SHP77 (cell line): ENCODE measurements at regions not wholly inside any gene's neighbourhood (a gene's known extent, or its start where the extent isn't known, plus 50 kb on each side); places are given as distances from the start of the nearest gene placed in this dataset.
"Not testable (repeated sequence)": the region's sequence is repeated elsewhere in the genome, so short reads cannot be mapped to it uniquely, and the experiment has no call there.

Experiments used
- DNase-seq, 2 experiments: peaks; one replicate each; lab custom pipeline; 2025; lab: John Stamatoyannopoulos, UW

DNA sequence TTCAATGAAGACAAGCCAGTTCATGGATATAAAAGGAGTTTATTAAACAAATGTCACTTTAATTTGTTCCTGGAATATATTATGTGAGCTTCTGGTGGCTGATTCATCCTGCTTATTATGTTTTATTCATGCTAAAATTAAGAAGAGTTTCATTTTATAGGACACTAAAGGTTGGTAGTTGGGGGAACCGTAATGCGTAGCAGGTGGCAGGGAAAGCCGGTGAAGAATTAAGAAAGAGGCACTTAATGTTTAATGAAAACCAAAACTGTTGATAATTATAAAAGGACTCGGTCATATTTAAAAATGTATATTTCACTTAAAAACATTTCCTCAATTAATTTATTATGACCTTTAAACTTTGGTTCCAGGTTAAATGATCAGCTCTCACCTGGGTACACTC, 94.3 kb downstream of the XKR3 start:
- DNase-seq: not testable (repeated sequence)

DNA sequence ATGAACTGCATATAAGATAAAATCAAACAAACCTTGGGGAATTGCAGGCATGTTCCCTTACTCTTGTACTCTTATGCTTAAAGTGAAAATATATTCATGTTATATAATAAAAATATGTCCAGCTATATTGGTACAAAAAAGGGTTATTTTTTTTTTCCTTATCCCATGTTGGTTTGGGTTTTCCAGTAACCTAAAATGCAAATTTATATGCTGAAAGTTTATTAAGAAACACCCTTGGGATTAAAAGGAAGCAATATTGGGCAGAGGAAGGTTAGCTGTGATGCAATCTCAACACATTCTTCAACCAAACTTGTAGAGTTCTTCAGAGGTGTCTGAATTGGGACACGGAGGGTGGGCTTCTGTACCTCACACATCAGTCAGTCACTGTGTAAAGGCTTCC, 97.7 kb downstream of the XKR3 start:
- DNase-seq: not testable (repeated sequence)

DNA sequence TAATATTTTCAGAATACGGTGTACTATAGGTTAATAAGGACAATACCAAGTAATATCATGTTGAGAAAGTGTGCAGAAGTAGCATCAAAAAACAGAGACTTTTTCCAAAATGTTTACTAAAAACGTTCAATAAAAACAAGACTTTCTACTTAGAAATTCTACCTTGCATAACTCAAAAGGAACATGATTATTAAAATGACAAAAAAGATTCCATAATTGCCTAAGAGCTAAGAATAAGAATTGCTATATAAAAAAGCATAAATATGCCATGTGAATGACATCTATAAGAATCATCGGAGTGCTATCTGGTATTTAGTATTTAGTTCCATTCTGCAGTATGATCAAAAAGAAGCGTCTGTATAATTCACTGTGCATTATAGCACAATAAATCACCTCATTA, 102.0 kb downstream of the XKR3 start:
- DNase-seq: not testable (repeated sequence)

DNA sequence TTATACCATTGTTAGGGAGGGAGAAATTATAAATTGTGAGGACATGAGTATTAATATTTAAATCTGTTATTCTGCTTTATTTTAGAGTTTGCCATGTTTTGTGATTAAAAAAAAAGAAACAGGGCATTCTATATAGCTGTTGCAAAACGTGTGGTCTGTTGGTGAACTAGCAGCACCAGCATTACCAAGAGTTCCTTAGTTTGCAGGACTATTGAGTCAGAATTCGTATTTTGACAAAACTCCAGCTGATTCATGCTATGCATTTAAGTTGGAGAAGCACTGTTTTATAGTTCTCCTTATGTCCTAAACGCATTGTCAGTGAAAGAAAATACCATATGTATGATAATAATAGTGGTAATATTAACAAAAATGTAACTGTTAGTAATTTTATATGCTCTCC, 102.6 kb downstream of the XKR3 start:
- not testable (repeated sequence) for DNase-seq

DNA sequence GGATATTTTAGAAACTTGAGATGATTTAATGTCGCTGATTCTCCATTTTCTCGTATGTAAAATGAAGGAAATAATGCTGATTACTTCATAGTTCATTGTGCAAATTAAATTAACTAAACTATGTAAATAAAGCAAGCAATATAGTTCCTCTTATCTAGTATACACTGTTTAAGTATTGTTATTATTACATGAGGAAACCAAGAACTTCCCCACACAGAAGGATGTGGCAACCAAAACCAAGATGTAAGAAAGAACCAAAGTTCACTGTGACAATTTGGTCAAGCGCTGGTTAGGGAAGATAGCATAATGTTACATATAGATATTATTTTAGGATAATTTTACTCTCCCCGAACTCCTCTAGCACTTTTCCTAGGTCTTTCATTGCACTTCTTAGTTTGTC, 103.2 kb downstream of the XKR3 start:
- no peak for DNase-seq

DNA sequence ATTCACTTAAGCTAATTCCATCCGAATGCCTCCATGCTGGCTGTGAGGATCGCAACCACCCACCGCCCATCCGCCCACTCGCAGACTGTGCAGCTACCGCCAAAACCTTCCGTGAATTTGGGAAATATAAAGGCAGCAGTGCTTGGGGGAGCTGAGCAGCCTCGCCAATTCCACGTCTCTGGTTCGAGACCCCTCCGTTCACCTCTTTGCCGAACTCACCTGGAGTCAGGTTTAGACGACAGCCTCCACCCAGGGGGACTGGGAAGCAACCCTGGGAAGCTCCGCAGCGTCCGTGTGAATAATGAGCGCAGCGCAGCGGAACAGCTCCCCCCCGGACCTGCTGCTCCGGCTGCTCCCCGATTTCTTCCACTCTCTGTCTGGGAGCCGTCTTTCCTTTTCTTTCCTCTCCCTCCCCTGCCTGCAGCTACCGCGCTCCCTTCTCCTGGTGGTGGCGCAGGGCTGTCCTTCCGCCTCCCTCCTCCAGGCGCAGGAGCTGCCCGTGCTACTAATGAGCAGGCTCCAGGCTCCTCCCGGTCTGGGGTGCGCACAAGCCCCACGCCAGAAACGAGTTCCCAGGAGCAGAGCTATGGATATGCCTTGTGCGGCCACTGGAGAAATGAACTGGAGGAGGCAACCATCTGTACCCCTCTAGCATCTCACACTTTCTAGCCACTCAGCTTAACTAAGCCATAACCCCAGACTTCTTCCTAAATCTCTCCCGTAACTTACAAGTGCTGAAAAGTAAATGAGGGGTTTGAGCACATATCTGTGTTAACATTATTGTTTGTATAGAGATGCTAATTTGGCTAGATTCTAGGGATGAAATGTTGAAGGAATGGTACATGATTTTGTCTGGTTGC, 107.3 kb downstream of the XKR3 start:
- no peak for DNase-seq

DNA sequence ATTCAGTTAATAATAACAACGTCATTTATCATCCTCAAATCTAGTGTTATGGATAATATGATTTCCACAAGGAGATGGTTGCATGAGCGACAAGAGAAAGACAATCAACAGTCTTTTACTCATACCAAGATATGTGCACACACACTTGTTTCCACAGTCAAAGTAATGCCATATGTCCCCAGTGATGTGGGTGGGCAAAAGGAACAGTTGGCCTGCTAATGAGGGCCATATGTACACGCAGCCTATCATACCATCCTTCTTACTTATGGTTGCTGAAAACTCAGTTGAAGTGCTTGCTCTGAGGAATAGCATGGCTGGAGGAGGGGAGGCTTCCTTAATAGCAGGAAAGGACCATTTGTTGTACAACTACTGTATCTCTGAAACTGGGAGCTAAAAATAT, 110.6 kb downstream of the XKR3 start:
- not testable (repeated sequence) for DNase-seq

DNA sequence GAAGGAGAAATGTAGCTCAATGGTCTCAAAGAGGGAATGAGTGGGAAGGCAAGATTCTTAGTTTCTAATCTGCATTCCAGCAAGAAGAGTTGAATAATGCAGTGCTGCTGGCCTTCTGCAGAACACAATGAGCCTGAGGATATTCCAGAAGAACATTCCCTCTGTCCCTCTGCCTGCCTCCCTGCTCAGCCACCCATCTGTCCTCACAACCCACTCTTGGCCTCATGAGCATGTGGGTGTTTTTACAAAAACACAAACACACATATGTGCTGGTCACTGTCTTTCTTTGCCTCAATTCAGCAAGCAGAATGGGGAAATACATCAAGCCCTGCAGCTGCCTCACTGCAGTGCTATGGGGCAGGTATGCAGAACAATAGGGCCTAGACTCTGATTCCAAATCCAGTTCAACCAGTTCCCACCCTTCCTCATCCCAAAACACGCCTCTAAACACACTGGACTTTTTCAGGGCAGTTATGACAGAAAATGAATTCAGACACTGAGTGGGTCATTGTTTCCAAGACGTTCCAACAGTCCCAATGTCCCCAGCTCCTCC, 109.8 kb upstream of the CCT8L2 start:
- not testable (repeated sequence) for DNase-seq

DNA sequence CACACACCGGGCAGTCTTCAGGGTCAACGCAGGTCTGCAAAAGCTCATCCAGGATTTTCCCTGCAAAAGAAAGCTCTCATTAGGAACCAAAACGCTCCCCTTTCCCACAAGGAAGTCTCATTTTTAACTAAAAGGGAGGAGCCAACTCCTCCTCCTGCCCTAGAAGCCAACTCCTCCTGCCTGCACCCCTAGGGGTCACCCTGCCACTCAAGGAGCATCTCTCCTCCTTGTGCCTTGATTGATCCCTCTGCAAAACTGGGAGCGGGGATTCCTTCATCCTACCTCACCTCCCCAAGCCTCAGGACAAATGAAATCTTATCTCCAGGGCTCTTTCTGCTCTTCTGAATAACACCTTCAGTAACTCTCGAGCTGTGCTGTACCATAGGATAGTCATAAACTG, 107.8 kb upstream of the CCT8L2 start:
- DNase-seq: not testable (repeated sequence)

DNA sequence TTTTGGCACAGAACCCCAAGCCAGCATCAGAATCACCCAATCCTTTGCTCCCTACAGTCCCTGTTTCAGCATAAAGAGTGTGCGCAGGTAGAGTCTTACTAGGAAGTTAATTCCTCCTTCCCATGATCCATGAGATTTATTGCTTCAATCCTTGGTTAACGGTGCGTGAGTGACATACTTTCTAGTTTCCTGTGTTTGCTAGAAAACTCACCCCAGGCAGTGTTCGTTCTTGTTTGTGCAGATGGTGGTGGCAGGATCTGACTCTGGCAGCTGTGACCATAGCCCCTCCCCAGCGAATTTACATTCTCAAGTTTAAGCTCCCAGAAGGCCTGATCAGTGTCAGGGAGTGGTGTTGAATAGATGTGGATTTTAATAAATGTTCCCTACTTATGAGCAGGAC, 106.7 kb upstream of the CCT8L2 start:
- no peak for DNase-seq

DNA sequence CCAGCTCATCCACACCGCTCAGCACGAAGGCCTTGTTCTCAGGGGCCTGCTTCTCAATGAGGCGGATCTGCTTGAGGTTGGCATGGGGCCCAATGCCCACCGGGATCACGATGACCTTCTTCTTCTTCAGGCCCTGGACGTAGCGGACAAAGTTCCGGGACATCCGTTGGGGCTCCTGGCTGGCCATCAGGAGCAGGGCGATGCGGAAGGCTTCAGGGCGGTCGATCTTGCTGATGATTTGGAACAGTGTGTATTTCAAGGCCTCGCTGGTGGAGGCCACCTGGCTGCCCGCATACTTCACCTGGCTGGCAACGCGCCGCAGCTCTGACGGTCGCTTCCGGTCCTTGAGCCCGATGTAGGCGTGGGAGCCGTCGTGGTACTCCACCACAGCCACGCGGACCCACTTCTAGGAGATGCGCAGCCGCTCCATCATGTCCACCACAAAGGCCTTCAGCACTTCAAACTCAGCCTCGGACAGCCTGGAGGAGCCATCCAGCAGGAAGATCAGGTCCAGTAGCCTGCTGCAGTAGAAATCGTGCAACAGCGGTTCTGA, 105.0 kb upstream of the CCT8L2 start:
- not testable (repeated sequence) for DNase-seq

DNA sequence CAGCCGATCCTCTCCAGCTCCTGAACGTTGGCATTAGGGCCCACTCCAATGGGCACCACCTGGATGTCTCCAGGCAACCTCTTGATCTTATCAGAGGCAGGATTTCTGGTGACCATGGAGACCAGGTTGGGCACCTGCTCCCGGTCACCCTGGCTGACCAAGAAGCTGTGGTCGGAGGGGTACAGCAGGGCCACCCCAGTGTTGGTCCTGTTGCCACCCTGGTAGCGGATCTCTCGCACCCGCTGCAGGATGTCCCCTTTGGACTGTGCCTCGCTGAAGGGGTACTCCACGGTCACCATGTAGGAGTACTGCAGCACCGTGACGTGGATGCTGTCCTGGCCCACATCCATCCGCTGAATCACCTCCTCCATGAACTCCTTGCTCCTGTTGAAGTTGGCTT, 104.3 kb upstream of the CCT8L2 start:
- DNase-seq: not testable (repeated sequence)

DNA sequence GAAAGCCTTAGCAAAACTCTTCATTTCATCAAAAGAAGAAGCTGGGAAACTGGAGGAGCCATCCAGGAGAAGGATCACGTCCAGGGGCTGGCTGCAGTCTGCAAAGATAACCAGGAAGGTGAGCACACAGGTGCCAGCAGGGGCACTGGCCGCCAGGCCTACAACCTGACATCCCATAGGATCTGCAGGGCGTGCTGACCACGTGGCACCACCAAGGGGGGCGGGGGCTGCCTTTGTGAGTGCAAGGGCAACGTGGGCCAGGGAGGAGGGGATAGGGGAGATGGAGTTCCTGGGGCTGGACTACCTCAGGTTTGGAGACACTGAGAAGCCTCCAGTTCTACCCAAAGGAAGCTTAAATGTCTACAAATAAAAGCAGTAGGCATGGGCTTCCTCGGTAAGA, 102.7 kb upstream of the CCT8L2 start:
- DNase-seq: no peak

DNA sequence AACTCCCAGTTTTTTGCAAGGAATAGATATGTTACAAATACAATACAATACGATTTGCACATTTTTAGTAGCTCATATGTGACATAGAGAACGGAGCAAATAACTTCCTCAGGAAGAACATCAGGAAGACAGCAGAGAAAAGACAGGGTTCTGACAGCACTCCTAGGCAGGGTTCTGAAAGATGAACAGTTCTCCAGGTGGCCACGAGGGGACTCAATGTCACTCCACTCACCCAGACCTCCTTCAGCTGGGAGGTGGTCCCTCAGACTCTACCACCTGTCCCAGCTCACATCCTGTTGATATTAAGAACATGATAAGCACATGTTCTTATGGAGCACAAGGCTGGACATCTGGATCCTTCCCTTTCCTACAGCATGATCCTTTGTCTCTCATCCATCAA, 101.1 kb upstream of the CCT8L2 start:
- DNase-seq: not testable (repeated sequence)

DNA sequence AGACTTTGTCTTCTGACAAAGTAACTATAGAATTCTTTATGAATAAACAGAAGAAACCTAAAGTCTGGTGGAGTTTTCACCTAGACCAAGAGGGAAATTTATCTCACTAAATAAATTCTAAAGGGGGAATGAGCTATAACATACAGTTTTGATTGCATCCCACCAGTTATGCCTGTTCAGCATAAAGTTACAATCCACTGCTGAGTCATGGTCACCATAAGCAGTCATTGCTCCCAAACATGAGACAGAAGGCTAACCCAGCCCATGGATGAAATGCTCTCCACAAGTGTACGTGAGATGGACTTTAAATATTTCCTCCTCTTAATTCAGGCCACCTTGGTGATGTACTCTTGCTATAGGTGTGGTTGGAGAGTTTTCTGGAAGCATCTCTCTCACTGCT, 96.7 kb upstream of the CCT8L2 start:
- DNase-seq: not testable (repeated sequence)

DNA sequence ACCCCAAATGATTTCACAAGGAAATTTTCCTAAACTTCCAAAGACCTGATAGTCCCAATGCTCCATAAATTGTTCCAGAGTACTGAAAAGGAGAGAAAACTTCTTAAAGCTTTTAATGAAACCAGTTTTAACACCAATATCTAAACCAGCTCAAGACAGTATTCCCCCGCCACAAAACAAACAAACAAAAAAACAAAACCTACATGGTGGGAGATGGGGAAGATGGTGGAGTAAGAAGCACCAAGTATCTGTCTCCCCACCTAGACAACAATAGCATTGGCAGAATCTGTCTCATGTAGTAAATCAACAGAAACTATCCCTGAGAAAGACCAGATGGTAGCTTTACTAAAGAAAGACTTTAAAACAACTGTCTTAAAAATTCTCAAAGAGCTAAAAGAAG, 88.7 kb upstream of the CCT8L2 start:
- DNase-seq: not testable (repeated sequence)

DNA sequence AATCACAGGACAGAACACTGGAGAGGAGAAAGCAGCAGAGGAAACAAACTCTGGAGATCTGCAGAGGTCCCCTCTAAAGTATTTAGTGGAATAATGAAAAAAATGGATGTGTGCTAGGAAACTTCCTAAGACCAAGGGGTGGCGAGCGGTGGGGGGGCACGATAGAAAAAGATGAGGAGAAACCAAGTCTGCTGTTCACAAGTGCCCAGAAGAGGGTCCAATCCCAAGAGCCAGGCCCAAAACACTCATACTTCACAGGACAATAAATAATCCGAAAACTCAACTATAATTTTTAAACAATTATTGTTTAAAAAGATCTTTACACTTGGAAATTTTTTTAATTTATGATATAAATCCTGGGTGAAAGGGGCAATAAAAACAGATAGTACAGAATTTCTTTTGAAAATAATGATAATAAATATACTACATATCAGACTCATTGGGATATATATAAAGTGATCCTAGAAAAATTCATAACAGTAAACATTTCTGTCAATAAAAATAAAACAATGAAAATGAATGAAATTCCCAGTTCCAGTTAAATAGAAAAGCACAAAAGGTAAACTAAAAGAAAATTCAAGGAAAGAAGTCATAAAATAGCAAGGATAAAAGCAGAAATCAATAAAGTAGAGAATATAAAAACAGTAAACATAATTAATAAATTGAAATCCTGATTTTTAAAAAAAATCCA, 87.7 kb upstream of the CCT8L2 start:
- not testable (repeated sequence) for DNase-seq

DNA sequence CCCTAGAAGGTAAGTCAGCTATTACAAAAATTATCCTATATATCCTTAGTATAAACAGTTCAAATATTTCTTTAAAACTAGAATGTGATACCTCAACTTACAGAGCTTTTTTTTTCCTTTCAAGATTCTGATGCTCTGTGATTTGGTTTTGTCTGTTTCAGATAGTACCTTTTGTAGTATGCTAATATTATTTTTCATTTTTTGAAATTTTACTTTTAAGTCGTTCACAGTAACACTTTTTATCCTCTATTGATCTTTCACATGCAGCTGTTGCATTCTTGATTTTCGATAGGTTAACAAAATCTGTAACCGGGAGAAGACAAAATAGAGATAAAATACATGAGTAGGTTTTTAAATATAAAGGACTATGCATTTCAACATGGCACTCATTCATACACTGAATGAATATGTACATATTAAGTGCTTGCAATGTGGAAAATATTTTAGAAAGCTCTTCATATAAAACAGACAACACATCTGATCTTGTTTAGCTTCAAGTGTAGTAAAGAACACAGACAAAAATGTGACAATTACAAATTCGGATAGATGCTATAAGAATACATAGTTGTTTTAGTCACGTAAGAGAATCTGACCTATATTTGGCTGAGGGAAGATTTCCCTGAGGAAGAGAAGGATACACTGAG, 86.7 kb upstream of the CCT8L2 start:
- not testable (repeated sequence) for DNase-seq

DNA sequence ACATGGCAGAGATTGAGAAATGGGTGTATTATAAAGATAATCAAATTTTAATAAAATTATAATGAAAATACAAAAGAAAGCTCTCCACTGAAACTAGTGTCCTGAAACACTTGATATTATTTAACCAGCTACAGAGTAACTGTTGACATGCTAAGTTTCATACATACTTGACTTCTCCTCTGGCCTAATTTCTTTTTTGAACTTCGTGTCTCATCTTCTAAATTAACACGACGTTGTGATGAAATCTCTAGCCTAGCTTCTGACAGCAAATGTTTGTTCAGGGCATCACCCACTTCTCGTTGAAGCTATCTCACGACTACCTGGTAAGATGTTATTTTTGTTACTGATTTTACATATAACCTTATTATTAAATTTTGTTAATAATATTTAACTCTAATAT, 80.8 kb upstream of the CCT8L2 start:
- not testable (repeated sequence) for DNase-seq

DNA sequence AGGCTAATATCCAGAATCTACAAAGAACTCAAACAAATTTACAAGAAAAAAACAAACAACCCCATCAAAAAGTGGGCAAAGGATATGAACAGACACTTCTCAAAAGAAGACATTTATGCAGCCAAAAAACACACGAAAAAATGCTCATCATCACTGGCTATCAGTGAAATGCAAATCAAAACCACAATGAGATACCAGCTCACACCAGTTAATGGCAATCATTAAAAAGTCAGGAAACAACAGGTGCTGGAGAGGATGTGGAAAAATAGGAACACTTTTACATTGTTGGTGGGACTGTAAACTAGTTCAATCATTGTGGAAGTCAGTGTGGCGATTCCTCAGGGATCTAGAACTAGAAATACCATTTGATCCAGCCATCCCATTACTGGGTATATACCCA, 73.0 kb upstream of the CCT8L2 start:
- DNase-seq: not testable (repeated sequence)

DNA sequence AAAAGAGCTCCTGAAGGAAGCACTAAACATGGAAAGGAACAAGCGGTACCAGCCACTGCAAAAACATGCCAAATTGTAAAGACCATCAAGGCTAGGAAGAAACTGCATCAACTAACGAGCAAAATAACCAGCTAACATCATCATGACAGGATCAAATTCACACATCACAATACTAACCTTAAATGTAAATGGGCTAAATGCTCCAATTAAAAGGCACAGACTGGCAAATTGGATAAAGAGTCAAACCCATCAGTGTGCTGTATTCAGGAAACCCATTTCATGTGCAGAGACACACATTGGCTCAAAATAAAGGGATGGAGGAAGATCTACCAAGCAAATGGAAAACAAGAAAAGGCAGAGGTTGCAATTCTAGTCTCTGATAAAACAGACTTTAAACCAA, 69.7 kb upstream of the CCT8L2 start:
- DNase-seq: not testable (repeated sequence)

DNA sequence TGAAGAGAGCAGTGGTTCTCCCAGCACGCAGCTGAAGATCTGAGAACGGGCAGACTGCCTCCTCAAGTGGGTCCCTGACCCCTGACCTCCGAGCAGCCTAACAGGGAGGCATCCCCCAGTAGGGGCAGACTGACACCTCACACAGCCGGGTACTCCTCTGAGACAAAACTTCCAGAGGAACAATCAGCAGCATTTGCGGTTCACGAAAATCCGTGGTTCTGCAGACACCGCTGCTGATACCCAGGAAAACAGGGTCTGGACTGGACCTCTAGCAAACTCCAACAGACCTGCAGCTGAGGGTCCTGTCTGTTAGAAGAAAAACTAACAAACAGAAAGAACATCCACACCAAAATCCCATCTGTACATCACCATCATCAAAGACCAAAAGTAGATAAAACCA, 68.4 kb upstream of the CCT8L2 start:
- DNase-seq: not testable (repeated sequence)
